C4-2B (cell line): ENCODE measurements at regions not wholly inside any gene's neighbourhood (a gene's known extent, or its start where the extent isn't known, plus 50 kb on each side); places are given as distances from the start of the nearest gene placed in this dataset.

ENCODE experiments used
- CTCF ChIP-seq: fragments of 450-650 bp; conservative IDR thresholded peaks from 2 replicates; pipeline ENCODE4 v1.5.1; 2017; ENCODE audit warnings: mild to moderate bottlenecking
- ZFX ChIP-seq: fragments of 450-650 bp; IDR thresholded peaks from 2 replicates; pipeline ENCODE4 v1.6.1; 2017

GRCh38 chr20:43263226-43263625, 73.5 kb upstream of the PTPRT start:
- TF ChIP-seq CTCF (no peak), ZFX (no peak)
